ENCODE measurements at regions not wholly inside any gene's neighbourhood (a gene's known extent, or its start where the extent isn't known, plus 50 kb on each side); places are given as distances from the start of the nearest gene placed in this dataset.

GRCh38 chr2:128773641-128774319 is 455.1 kb upstream of the HS6ST1 start:
- Histone ChIP-seq H3K36me3 (ENCODE audit: control insufficient read depth, insufficient read depth, low read length) (no peaks in the 10 kb centered on the region), H3K4me1 (ENCODE audit: control insufficient read depth, insufficient read depth, low read length) (peaks cover 3% of the 10 kb centered on the region), H3K4me3 (ENCODE audit: insufficient read depth, low read depth, low read length) (no peak overlapping the region), H3K9me3 (ENCODE audit: control insufficient read depth, low read length) (no peaks in the 10 kb centered on the region), H3K27me3 (ENCODE audit: control insufficient read depth, insufficient read depth, low read length, poor library complexity, severe bottlenecking) (no peaks in the 10 kb centered on the region), H3K27ac (ENCODE audit: insufficient read depth, low read depth, low read length, poor library complexity, severe bottlenecking) (no peak overlapping the region)
- 89 to 95% methylated on average over 16 of the region's 16 CpGs for WGBS, 2 experiments

GRCh38 chr2:128774320-128775216 is 455.9 kb upstream of the HS6ST1 start:
- Histone ChIP-seq H3K27ac (ENCODE audit: insufficient read depth, low read depth, low read length, poor library complexity, severe bottlenecking) (no peak overlapping the region), H3K9me3 (ENCODE audit: control insufficient read depth, low read length) (no peaks in the 10 kb centered on the region), H3K36me3 (ENCODE audit: control insufficient read depth, insufficient read depth, low read length) (no peaks in the 10 kb centered on the region), H3K4me1 (ENCODE audit: control insufficient read depth, insufficient read depth, low read length) (peaks cover 3% of the 10 kb centered on the region), H3K4me3 (ENCODE audit: insufficient read depth, low read depth, low read length) (no peak overlapping the region), H3K27me3 (ENCODE audit: control insufficient read depth, insufficient read depth, low read length, poor library complexity, severe bottlenecking) (no peaks in the 10 kb centered on the region)
- WGBS, 2 experiments = 94 to 96% methylated on average over 6 to 7 of the region's 7 CpGs

GRCh38 chr2:128775217-128775913 is 456.7 kb upstream of the HS6ST1 start:
- Histone ChIP-seq H3K4me3 (ENCODE audit: insufficient read depth, low read depth, low read length) (no peak overlapping the region), H3K36me3 (ENCODE audit: control insufficient read depth, insufficient read depth, low read length) (no peaks in the 10 kb centered on the region), H3K27me3 (ENCODE audit: control insufficient read depth, insufficient read depth, low read length, poor library complexity, severe bottlenecking) (no peaks in the 10 kb centered on the region), H3K4me1 (ENCODE audit: control insufficient read depth, insufficient read depth, low read length) (peaks cover 3% of the 10 kb centered on the region), H3K27ac (ENCODE audit: insufficient read depth, low read depth, low read length, poor library complexity, severe bottlenecking) (no peak overlapping the region), H3K9me3 (ENCODE audit: control insufficient read depth, low read length) (no peaks in the 10 kb centered on the region)
- WGBS, 2 experiments = 95% methylated on average over 10 of the region's 10 CpGs

- Histone ChIP-seq H3K27me3 (ENCODE audit: control insufficient read depth, insufficient read depth, low read length, poor library complexity, severe bottlenecking) (no peaks in the 10 kb centered on the region), H3K4me3 (ENCODE audit: insufficient read depth, low read depth, low read length) (no peak overlapping the region), H3K36me3 (ENCODE audit: control insufficient read depth, insufficient read depth, low read length) (no peaks in the 10 kb centered on the region), H3K9me3 (ENCODE audit: control insufficient read depth, low read length) (no peaks in the 10 kb centered on the region), H3K27ac (ENCODE audit: insufficient read depth, low read depth, low read length, poor library complexity, severe bottlenecking) (no peak overlapping the region), H3K4me1 (ENCODE audit: control insufficient read depth, insufficient read depth, low read length) (peaks cover 3% of the 10 kb centered on the region)
- 94 to 99% methylated on average over 4 of the region's 4 CpGs for WGBS, 2 experiments
These were observed 457.2 kb upstream of the HS6ST1 start for GRCh38 chr2:128775914-128776285.

- Histone ChIP-seq H3K36me3 (ENCODE audit: control insufficient read depth, insufficient read depth, low read length) (no peaks in the 10 kb centered on the region), H3K27ac (ENCODE audit: insufficient read depth, low read depth, low read length, poor library complexity, severe bottlenecking) (no peak overlapping the region), H3K4me1 (ENCODE audit: control insufficient read depth, insufficient read depth, low read length) (peaks cover 3% of the 10 kb centered on the region), H3K27me3 (ENCODE audit: control insufficient read depth, insufficient read depth, low read length, poor library complexity, severe bottlenecking) (no peaks in the 10 kb centered on the region), H3K4me3 (ENCODE audit: insufficient read depth, low read depth, low read length) (no peak overlapping the region), H3K9me3 (ENCODE audit: control insufficient read depth, low read length) (no peaks in the 10 kb centered on the region)
- WGBS, 2 experiments = 92 to 93% methylated on average over 15 of the region's 15 CpGs
These were observed 458.0 kb upstream of the HS6ST1 start for GRCh38 chr2:128776461-128777195.

- H3K9me3 ChIP-seq (ENCODE audit: control insufficient read depth, low read length) = no peaks in the 10 kb centered on the region
- no peaks in the 10 kb centered on the region for H3K27me3 ChIP-seq (ENCODE audit: control insufficient read depth, insufficient read depth, low read length, poor library complexity, severe bottlenecking)
- peaks cover 3% of the 10 kb centered on the region for H3K4me1 ChIP-seq (ENCODE audit: control insufficient read depth, insufficient read depth, low read length)
- no peak overlapping the region for H3K4me3 ChIP-seq (ENCODE audit: insufficient read depth, low read depth, low read length)
- WGBS, 2 experiments = 94 to 95% methylated on average over 20 of the region's 20 CpGs
- no peak overlapping the region for H3K27ac ChIP-seq (ENCODE audit: insufficient read depth, low read depth, low read length, poor library complexity, severe bottlenecking)
- H3K36me3 ChIP-seq (ENCODE audit: control insufficient read depth, insufficient read depth, low read length) = no peaks in the 10 kb centered on the region
These were observed 458.7 kb upstream of the HS6ST1 start for GRCh38 chr2:128777196-128778035.

GRCh38 chr2:128778843-128779242 is 460.2 kb upstream of the HS6ST1 start:
- H3K4me3 ChIP-seq (ENCODE audit: insufficient read depth, low read depth, low read length) = no peak overlapping the region
- peaks cover 3% of the 10 kb centered on the region for H3K4me1 ChIP-seq (ENCODE audit: control insufficient read depth, insufficient read depth, low read length)
- 100% methylated on average over 1 to 2 of the region's 2 CpGs for WGBS, 2 experiments
- H3K9me3 ChIP-seq (ENCODE audit: control insufficient read depth, low read length) = no peaks in the 10 kb centered on the region
- no peaks in the 10 kb centered on the region for H3K36me3 ChIP-seq (ENCODE audit: control insufficient read depth, insufficient read depth, low read length)
- no peak overlapping the region for H3K27ac ChIP-seq (ENCODE audit: insufficient read depth, low read depth, low read length, poor library complexity, severe bottlenecking)
- H3K27me3 ChIP-seq (ENCODE audit: control insufficient read depth, insufficient read depth, low read length, poor library complexity, severe bottlenecking) = no peaks in the 10 kb centered on the region

GRCh38 chr2:128779301-128780095 is 460.8 kb upstream of the HS6ST1 start:
- Histone ChIP-seq H3K36me3 (ENCODE audit: control insufficient read depth, insufficient read depth, low read length) (no peaks in the 10 kb centered on the region), H3K9me3 (ENCODE audit: control insufficient read depth, low read length) (no peaks in the 10 kb centered on the region), H3K27me3 (ENCODE audit: control insufficient read depth, insufficient read depth, low read length, poor library complexity, severe bottlenecking) (no peaks in the 10 kb centered on the region), H3K4me1 (ENCODE audit: control insufficient read depth, insufficient read depth, low read length) (peaks cover 3% of the 10 kb centered on the region), H3K27ac (ENCODE audit: insufficient read depth, low read depth, low read length, poor library complexity, severe bottlenecking) (no peak overlapping the region), H3K4me3 (ENCODE audit: insufficient read depth, low read depth, low read length) (no peak overlapping the region)
- WGBS, 2 experiments = 92 to 93% methylated on average over 8 to 9 of the region's 9 CpGs
